GM19023 (cell line): ENCODE measurements at regions not wholly inside any gene's neighbourhood (a gene's known extent, or its start where the extent isn't known, plus 50 kb on each side); places are given as distances from the start of the nearest gene placed in this dataset.

ENCODE experiments used
- ATAC-seq: cut with Tn5 transposase; IDR thresholded peaks from one replicate; pipeline ENCODE4 v1.9.1; 2021; ENCODE audit warnings: mild to moderate bottlenecking, moderate library complexity; ENCODE audit not compliant: unreplicated experiment

GRCh38 chr18:30562231-30562630 lies 480.3 kb downstream of the DSC3 start:
- no peak for ATAC-seq

GRCh38 chr18:30556112-30556511 lies 486.4 kb downstream of the DSC3 start:
- no peak for ATAC-seq

- no peak for ATAC-seq
Observed at GRCh38 chr18:30545393-30545792, 497.1 kb downstream of the DSC3 start.

- no peak for ATAC-seq
Observed at GRCh38 chr18:30544141-30544540, 498.4 kb downstream of the DSC3 start.

DNA sequence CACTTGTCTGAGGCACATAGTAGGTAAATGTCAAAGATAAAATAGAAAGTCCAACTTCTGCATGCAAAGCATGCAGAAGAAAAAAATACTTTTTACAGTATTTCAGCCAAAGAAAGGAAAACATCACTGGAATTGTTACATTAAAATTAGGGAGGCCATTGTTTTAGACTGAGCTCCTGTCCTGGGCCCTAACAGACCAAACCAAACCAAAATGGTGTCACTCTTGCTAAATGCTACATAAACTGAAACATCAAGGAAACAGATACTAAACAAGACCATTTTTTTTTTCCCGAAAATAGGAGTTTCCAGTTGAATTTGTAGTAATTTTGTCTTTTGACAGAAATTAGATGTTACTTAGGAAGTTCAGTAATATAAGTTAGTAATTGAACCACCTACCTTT lies 508.8 kb downstream of the DSC3 start:
- ATAC-seq = no peak

GRCh38 chr18:30527917-30528316 lies 514.6 kb downstream of the DSC3 start:
- ATAC-seq = no peak

DNA sequence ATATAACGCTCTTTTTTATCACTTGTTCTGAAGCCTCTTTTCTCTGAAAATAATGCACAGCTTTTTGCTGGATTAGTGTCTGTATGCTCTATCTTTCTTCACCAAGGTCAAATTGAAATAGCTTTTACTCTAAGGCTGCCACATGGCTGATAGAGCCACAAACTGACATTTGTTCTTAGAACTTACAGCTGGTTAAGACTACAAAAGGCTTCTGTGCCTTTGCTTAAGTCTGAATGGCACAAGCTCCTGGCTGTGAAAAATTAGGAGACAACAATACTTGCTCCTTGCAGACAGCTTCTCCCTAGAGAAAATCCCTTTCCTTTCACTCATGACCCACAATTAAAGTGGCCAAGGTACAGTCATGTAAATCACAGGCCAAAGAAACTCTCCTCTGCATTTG lies 515.3 kb downstream of the DSC3 start:
- ATAC-seq = no peak

- no peak for ATAC-seq
Observed at GRCh38 chr18:30522288-30522929, 520.1 kb downstream of the DSC3 start.

- no peak for ATAC-seq
Observed at GRCh38 chr18:30514059-30514458, 528.5 kb downstream of the DSC3 start.

DNA sequence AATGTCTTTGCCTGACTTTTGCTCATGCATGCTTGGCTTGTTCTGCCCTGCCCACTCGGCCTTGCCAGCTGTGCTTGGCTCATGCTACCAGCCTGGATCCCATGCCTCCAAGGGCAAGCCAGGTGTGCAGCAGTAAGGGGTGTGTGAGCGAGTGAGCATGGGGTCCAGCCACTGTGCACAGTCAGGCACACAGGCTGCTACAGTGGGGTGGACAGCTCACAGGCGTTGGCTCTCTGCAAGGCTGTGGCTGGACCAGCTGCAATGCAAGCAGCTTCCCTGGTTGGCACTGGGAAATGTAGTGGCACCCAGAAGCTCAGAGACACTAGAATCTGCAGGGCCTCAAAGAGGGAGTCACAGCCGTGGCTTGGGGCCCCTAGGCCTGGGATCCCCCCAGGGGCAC lies 529.7 kb downstream of the DSC3 start:
- ATAC-seq = no peak

DNA sequence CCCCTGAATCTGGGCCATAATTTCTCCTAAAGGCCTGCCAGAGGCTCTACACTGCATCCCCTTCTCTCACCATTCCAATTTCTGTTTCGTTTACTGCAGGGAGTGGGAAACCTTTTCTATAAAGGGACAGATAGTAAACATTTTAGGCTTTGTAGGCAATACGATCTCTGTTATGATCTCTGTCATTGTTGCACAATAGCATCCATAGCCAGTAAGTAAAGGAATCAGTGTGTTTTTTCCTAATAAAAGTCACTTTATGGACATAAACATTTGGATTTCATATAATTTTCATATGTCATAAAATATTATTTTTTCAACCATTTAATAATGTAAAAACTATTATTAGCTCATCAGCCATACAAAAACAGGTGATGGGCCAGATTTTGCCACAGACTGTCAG lies 531.7 kb downstream of the DSC3 start:
- no peak for ATAC-seq

DNA sequence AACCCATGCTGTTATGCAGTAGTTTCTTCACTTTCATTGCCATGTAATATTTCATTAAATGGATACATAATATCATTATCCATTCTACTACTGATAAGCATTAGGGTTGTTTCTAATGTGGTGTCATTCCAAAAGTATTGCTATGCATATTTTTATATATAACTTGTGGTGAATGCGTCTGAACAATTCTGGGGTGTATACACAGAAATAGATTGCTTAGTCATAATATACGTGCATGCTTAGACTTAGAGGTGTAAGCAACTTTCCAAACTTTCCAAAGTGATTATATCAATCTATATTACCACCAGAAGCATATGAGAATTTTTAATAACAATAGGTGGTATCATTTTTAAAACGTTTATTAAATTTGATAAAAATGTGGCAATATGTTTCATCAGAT lies 540.9 kb downstream of the DSC3 start:
- no peak for ATAC-seq

GRCh38 chr18:30500240-30500945 lies 542.1 kb downstream of the DSC3 start:
- no peak for ATAC-seq

DNA sequence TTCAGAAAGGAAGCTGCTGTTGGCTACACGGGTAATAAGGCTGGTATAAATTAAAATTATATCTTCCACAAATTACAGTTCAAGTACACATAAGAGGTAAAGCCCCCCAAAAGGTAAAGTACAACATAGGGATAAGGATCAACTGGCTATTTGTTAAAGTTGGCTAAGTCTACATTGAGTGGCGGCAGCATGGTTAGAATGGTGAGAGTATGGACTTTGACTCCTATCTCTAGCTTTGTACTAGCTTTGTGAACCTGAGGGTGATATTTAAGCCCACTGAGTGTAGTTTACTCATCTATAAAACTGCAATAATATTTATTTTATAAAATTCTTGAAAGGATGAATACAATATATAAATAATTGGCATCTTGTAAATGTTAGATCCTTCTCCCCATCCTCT lies 542.8 kb downstream of the DSC3 start:
- no peak for ATAC-seq

GRCh38 chr18:30492552-30493129 lies 549.9 kb downstream of the DSC3 start:
- ATAC-seq = no peak

GRCh38 chr18:30491815-30492551 lies 550.6 kb downstream of the DSC3 start:
- ATAC-seq = no peak

DNA sequence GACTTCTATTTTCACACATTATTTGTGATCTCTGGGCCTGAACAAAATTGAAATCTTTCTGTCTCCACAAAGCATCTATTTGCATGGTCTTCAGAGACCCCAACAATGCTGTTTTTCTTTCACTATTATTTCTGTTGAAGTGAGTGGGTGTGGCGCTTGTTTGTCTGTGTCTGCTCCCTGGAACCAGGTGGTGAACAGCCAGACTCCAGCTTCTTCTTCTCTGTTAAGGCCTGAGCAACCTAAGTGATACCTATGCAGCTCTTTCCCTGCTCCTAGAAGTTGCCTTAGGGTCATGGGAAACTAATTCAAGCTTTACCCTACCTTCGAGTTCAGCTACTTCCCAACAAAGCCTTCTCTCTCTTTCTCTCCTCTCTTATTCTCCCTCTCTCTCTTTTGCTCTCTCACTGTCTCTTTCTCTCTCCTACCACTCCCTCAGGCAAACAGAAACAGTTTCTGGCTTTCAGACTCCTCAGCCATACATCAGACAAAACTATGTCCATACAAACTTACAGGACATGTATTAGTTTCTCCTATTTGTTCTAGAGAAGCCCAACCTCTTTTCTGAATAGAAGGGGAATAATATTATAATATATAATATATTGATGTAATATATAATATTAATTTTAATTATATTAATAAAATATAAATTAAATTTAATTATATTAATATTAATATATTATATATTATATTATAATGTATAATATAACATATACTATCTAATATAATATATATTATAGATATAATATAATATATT lies 552.5 kb downstream of the DSC3 start:
- ATAC-seq = no peak

- ATAC-seq = no peak
Observed at GRCh38 chr18:30487962-30488361, 554.6 kb downstream of the DSC3 start.

- ATAC-seq = no peak
Observed at GRCh38 chr18:30486856-30487255, 555.7 kb downstream of the DSC3 start.

GRCh38 chr18:30485078-30485477 lies 557.5 kb downstream of the DSC3 start:
- ATAC-seq = no peak

- ATAC-seq = no peak
Observed at GRCh38 chr18:30481871-30482270, 560.7 kb downstream of the DSC3 start.
